ENCODE measurements at regions not wholly inside any gene's neighbourhood (a gene's known extent, or its start where the extent isn't known, plus 50 kb on each side); places are given as distances from the start of the nearest gene placed in this dataset.

DNA sequence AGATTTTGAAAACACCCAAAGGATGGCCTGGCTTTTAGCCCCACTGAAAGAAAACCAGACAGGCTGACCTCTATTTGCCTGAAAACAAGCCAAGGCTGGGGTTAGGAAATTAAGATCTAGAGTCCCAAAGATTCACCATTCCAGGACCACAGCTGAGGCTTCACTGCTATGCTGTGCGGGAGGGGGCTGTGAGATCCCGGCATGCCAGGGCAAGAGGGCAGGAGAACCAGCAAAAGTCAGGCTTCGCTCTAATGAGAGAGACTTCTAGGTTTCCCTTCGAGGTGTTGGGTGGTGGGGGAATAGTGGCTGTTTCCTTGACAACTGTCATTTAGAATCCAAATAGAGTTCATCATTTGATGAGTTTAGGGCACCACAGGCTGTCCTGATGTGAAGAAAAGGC, 152.9 kb upstream of the NFIB start:
- Histone ChIP-seq H3K36me3 (replicated peaks in 1 of 2; ENCODE audit: control insufficient read depth in 1 of 2, insufficient read depth in 2 of 2, low read length in 1 of 2) (no peaks in the 10 kb centered on the region), H3K9me2 (no peaks in the 10 kb centered on the region), H3K79me2 (ENCODE audit: insufficient read depth) (no peaks in the 10 kb centered on the region), H3K9me3 (no peaks in the 10 kb centered on the region), H3K4me3 (ENCODE audit: low read depth in 2 of 2, low read length in 1 of 2) (no peak overlapping the region), H3K4me1 (ENCODE audit: control insufficient read depth in 1 of 2, insufficient read depth in 2 of 2, low read depth in 1 of 2, low read length in 1 of 2) (peaks cover 0 to 4% of the 10 kb centered on the region in 2 experiments; a peak in 1 of 4 replicates), H3K9ac (no peak overlapping the region), H2AFZ (ENCODE audit: low read depth) (no peak overlapping the region), H3K4me2 (no peak overlapping the region), H3K27ac (ENCODE audit: low read depth in 2 of 2, low read length in 1 of 2) (no peak overlapping the region), H3F3A (replicated peaks; ENCODE audit: insufficient read depth) (no peaks in the 10 kb centered on the region), H4K20me1 (ENCODE audit: insufficient read depth) (no peaks in the 10 kb centered on the region), H3K27me3 (ENCODE audit: insufficient read depth) (no peaks in the 10 kb centered on the region)
- ChIA-PET POLR2A (no interaction called here), CTCF (interaction anchor here (1.1 to 3.7 kb wide), 8 partner anchors 15 to 1039 kb away, joined by 3 to 25 read pairs (median 7); no protein-coding TSS in a partner anchor)
- TF ChIP-seq CTCF (IDR thresholded peaks at IDR 0.05) (no peak), JUND (IDR thresholded peaks at IDR 0.05) (no peak), RXRA (IDR thresholded peaks at IDR 0.05; ENCODE audit: borderline replicate concordance, low read depth) (no peak), SIN3A (IDR thresholded peaks at IDR 0.05; ENCODE audit: borderline replicate concordance, low read depth, low read length) (no peak), FOXM1 (IDR thresholded peaks at IDR 0.05; ENCODE audit: low read depth) (no peak), YY1 (IDR thresholded peaks at IDR 0.05; ENCODE audit: low read depth) (no peak), TEAD4 (IDR thresholded peaks at IDR 0.05; ENCODE audit: borderline replicate concordance, insufficient read depth) (no peak), RCOR1 (IDR thresholded peaks at IDR 0.05; ENCODE audit: low read length) (no peak), RAD21 (IDR thresholded peaks at IDR 0.05; ENCODE audit: low read length) (no peak), EP300 (IDR thresholded peaks at IDR 0.05; ENCODE audit: borderline replicate concordance in 1 of 2, low read depth in 1 of 2, low read length in 1 of 2) (no peak), RFX5 (IDR thresholded peaks at IDR 0.05; ENCODE audit: low read length) (no peak), EZH2phosphoT487 (IDR thresholded peaks at IDR 0.05; ENCODE audit: borderline replicate concordance, low read depth) (no peak), GABPA (IDR thresholded peaks at IDR 0.05; ENCODE audit: low read depth) (no peak), TAF1 (IDR thresholded peaks at IDR 0.05; ENCODE audit: borderline replicate concordance, low read depth, low read length) (no peak)
- TF ChIP-seq, protein P1, sequence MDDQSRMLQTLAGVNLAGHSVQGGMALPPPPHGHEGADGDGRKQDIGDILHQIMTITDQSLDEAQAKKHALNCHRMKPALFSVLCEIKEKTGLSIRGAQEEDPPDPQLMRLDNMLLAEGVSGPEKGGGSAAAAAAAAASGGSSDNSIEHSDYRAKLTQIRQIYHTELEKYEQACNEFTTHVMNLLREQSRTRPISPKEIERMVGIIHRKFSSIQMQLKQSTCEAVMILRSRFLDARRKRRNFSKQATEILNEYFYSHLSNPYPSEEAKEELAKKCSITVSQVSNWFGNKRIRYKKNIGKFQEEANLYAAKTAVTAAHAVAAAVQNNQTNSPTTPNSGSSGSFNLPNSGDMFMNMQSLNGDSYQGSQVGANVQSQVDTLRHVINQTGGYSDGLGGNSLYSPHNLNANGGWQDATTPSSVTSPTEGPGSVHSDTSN (IDR thresholded peaks at IDR 0.05), result no peak
- no peak for DNase-seq
- WGBS (ENCODE audit: low lambda C conversion rate), result 67% methylated on average over 4 of the region's 4 CpGs

- no peak overlapping the region for H3K4me2 ChIP-seq
- H3K4me1 ChIP-seq (ENCODE audit: control insufficient read depth in 1 of 2, insufficient read depth in 2 of 2, low read depth in 1 of 2, low read length in 1 of 2), result peaks cover 0 to 4% of the 10 kb centered on the region in 2 experiments; a peak in 1 of 4 replicates
- no peak overlapping the region for H3K27ac ChIP-seq (ENCODE audit: low read depth in 2 of 2, low read length in 1 of 2)
- ChIA-PET CTCF (interaction anchor here (0.7 to 3.7 kb wide), 19 partner anchors 9 to 1039 kb away, joined by 3 to 25 read pairs (median 6); no protein-coding TSS in a partner anchor), POLR2A (no interaction called here)
- H3K9me2 ChIP-seq, result no peaks in the 10 kb centered on the region
- no peak overlapping the region for H3K9ac ChIP-seq
- no peaks in the 10 kb centered on the region for H3K9me3 ChIP-seq
- 83% methylated on average over 7 of the region's 7 CpGs for WGBS (ENCODE audit: low lambda C conversion rate)
- no peaks in the 10 kb centered on the region for H4K20me1 ChIP-seq (ENCODE audit: insufficient read depth)
- H3K79me2 ChIP-seq (ENCODE audit: insufficient read depth), result no peaks in the 10 kb centered on the region
- no peaks in the 10 kb centered on the region for H3K36me3 ChIP-seq (replicated peaks in 1 of 2; ENCODE audit: control insufficient read depth in 1 of 2, insufficient read depth in 2 of 2, low read length in 1 of 2)
- no peak overlapping the region for H2AFZ ChIP-seq (ENCODE audit: low read depth)
- no peaks in the 10 kb centered on the region for H3K27me3 ChIP-seq (ENCODE audit: insufficient read depth)
- H3F3A ChIP-seq (replicated peaks; ENCODE audit: insufficient read depth), result no peaks in the 10 kb centered on the region
- H3K4me3 ChIP-seq (ENCODE audit: low read depth in 2 of 2, low read length in 1 of 2), result no peak overlapping the region
- DNase-seq, result no peak
- TF ChIP-seq NRF1 (IDR thresholded peaks at IDR 0.05; ENCODE audit: low read depth, low read length), result no peak
- TF ChIP-seq EP300 (IDR thresholded peaks at IDR 0.05; ENCODE audit: borderline replicate concordance in 1 of 2, low read depth in 1 of 2, low read length in 1 of 2), result no peak
- no peak for TF ChIP-seq SIN3A (IDR thresholded peaks at IDR 0.05; ENCODE audit: borderline replicate concordance, low read depth, low read length)
- TF ChIP-seq RFX5 (IDR thresholded peaks at IDR 0.05; ENCODE audit: low read length), result no peak
- TF ChIP-seq FOXJ3 (CRISPR knock-in tag; IDR thresholded peaks at IDR 0.05), result no peak
- no peak for TF ChIP-seq YY1 (IDR thresholded peaks at IDR 0.05; ENCODE audit: low read depth)
- TF ChIP-seq, protein P2, sequence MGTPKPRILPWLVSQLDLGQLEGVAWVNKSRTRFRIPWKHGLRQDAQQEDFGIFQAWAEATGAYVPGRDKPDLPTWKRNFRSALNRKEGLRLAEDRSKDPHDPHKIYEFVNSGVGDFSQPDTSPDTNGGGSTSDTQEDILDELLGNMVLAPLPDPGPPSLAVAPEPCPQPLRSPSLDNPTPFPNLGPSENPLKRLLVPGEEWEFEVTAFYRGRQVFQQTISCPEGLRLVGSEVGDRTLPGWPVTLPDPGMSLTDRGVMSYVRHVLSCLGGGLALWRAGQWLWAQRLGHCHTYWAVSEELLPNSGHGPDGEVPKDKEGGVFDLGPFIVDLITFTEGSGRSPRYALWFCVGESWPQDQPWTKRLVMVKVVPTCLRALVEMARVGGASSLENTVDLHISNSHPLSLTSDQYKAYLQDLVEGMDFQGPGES (IDR thresholded peaks at IDR 0.05; ENCODE audit: low read depth, low read length), result no peak
- no peak for TF ChIP-seq USF2 (IDR thresholded peaks at IDR 0.05; ENCODE audit: borderline replicate concordance, low read depth, low read length)
- TF ChIP-seq TEAD4 (IDR thresholded peaks at IDR 0.05; ENCODE audit: borderline replicate concordance, insufficient read depth), result no peak
- no peak for TF ChIP-seq GATA2 (CRISPR knock-in tag; IDR thresholded peaks at IDR 0.05)
- TF ChIP-seq, protein P3, sequence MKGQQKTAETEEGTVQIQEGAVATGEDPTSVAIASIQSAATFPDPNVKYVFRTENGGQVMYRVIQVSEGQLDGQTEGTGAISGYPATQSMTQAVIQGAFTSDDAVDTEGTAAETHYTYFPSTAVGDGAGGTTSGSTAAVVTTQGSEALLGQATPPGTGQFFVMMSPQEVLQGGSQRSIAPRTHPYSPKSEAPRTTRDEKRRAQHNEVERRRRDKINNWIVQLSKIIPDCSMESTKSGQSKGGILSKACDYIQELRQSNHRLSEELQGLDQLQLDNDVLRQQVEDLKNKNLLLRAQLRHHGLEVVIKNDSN (IDR thresholded peaks at IDR 0.05; ENCODE audit: borderline replicate concordance, low read depth), result no peak
- no peak for TF ChIP-seq EZH2phosphoT487 (IDR thresholded peaks at IDR 0.05; ENCODE audit: borderline replicate concordance, low read depth)
- TF ChIP-seq SMC3 (IDR thresholded peaks at IDR 0.05; ENCODE audit: low read depth, low read length), result no peak
- no peak for TF ChIP-seq NFIC (IDR thresholded peaks at IDR 0.05; ENCODE audit: borderline replicate concordance)
- no peak for TF ChIP-seq FOXM1 (IDR thresholded peaks at IDR 0.05; ENCODE audit: low read depth)
- no peak for TF ChIP-seq GABPA (IDR thresholded peaks at IDR 0.05; ENCODE audit: low read depth)
These were observed 152.5 kb upstream of the NFIB start for GRCh38 chr9:14466429-14466818.
